ENCODE measurements at regions not wholly inside any gene's neighbourhood (a gene's known extent, or its start where the extent isn't known, plus 50 kb on each side); places are given as distances from the start of the nearest gene placed in this dataset.

DNA sequence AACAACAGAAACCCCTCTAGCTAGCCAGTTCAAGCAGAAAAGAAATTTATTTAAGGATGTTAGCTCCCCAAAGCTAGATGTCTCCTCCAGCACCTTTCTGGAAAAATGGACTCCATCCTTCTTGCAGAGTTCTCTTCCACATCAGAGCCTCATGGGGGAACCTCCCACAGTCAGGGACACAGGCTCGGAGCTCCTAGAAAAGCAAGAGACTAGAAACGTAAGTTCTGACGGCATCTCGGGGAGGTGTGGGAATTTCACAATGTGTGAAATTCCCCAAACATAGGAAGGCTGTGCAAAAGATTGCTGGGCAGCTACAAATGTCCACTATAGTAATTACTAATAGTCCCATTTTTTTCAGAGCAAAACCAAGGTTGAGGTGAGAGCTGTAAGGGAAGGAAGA is 184.8 kb downstream of the EVX1 start:
- TF ChIP-seq ZNF274 (IDR thresholded peaks at IDR 0.05; ENCODE audit: low read depth, low read length) (no peak), SUZ12 (IDR thresholded peaks at IDR 0.05; ENCODE audit: extremely low read depth, insufficient read depth, insufficient read length) (no peak)
